CD4-positive, alpha-beta T cell treated with Interleukin-17A for 4 hours (primary cell): ENCODE measurements at regions not wholly inside any gene's neighbourhood (a gene's known extent, or its start where the extent isn't known, plus 50 kb on each side); places are given as distances from the start of the nearest gene placed in this dataset.
"Not testable (repeated sequence)": the region's sequence is repeated elsewhere in the genome, so short reads cannot be mapped to it uniquely, and the experiment has no call there.

Experiments used
- DNase-seq: peaks from one replicate; pipeline ENCODE4 v3.0.0-alpha.2; 2020; ENCODE audit warnings: mixed read lengths

GRCh38 chr6:9921366-9921765, 493.5 kb downstream of the TFAP2A start:
- DNase-seq: no peak

- DNase-seq: no peak
Measured at GRCh38 chr6:9914951-9915350, 499.9 kb downstream of the TFAP2A start.

DNA sequence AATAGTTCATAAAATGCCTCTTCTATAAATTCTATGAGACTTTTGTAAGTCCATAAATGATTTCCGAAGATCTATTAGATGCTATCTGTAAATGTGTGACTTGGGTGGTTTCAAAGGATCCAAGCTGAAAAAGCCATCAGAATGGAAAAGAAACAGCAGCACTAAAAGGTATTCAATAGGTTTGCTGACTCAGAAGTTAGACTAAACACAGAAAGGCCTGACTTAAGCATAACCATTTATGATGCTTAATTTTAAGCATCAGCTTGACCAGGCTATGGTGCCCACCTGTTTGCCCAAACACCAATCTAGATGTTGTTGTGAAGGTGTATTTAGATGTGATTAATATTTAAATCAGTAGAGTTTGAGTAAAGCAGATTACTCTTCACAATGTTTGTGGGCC, 513.5 kb downstream of the TFAP2A start:
- no peak for DNase-seq

DNA sequence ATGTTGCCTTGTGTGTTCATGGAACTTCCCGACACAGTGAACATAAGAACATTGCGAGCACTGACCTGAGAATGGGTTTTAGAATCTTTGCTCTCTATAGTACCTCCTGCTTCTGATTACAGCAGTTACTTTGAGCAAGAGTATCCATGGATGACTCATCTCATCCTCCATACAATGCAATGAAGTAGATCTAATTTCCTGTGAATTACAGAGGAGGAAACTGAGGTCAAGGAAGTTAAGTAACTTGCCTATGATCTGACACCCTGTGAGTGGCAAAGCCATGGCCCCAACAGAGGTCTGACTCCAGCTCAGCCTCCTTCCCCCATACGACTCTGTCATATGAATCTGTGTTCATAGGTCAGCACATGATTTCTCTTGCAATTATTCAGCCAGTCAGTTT, 518.1 kb downstream of the TFAP2A start:
- DNase-seq: no peak

- DNase-seq: no peak
Measured at GRCh38 chr6:9890893-9891292, 524.0 kb downstream of the TFAP2A start.

DNA sequence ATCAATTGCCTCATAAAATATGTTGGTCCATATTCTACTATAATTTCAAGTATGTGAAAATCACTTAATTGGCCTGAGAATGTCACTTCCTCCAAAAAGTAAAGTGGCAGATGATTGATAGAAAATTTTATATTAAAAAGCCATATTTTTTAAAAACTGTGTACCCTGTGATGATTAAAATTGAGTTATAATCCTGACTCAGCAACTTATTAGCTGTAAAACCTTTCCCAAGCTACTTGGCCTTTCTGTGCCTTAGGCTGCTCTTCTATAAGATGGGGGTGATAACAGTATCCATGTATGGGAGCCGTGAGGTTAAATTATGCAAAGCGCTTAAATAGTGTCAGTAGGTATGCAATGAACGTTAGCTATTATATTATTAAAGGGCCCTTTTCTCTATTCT, 524.4 kb downstream of the TFAP2A start:
- DNase-seq: no peak

GRCh38 chr6:9878535-9878934, 536.3 kb downstream of the TFAP2A start:
- DNase-seq: no peak

- DNase-seq: no peak
Measured at GRCh38 chr6:9875605-9876353, 539.1 kb downstream of the TFAP2A start.

DNA sequence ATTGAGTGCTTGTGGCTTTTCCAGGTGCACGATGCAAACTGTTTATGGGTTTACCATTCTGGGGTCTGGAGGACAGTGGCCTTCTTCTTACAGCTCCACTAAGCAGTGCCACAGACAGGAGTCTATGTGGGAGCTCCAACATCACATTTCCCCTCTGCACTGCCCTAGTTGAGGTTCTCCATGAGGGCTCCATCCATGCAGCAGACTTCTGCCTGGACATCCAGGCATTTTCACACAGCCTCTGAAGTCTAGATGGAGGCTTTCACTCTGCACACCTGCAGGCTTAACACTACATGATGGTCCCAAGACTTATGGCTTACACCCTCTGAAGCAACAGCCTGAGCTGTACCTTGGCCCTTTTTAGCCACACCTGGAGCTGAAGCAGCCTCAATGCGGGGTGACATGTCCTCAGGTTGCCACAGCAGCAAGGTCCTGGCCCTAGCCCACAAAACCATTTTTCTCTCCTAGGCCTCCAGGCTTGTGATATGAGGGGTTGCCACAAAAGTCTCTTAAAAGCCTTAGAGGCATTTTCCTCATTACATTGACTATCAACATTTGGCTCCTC, 552.2 kb downstream of the TFAP2A start:
- DNase-seq: no peak

GRCh38 chr6:9851541-9852380, 563.1 kb downstream of the TFAP2A start:
- no peak for DNase-seq

DNA sequence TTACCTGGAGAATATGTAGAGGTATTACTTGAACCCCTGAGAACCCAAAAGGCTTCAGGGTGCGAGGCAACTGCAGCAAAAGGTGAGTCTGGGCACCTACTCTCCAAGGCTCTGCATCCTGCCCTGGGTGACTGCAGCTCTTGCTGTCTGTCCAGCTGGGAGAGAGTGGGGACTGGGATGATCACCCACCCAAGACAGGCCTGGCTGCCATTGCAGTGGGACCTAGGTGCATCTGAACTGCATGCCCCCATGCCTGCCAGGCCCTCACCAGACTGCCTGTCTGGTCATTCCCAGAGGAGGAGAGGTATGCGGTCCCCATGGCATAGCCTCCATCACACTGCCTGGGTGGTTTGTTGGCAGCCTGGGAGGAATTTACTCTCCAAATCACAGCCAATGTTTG, 563.9 kb downstream of the TFAP2A start:
- no peak for DNase-seq

DNA sequence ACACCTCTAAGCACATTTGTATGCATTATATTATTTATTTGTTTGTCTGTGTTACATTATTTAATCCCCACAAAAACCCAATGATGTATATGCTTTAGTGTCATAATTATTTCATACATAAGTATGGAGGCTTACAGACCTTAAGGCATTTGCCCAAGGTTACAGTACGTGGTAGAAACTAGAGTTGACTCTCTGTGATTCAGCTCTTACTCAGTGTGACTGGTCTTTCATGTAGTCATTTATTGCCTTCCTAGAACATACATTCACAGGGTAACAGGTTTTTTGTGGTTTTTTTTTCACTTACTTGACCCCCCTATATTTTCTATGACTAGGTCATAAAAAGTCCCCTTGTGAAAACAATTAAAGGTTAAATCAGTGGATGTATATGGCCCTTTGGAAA, 566.8 kb downstream of the TFAP2A start:
- DNase-seq: no peak

GRCh38 chr6:9841886-9842725, 572.8 kb downstream of the TFAP2A start:
- no peak for DNase-seq

GRCh38 chr6:9834233-9834632, 580.6 kb downstream of the TFAP2A start:
- no peak for DNase-seq

GRCh38 chr6:9831783-9832182, 583.1 kb downstream of the TFAP2A start:
- DNase-seq: no peak

DNA sequence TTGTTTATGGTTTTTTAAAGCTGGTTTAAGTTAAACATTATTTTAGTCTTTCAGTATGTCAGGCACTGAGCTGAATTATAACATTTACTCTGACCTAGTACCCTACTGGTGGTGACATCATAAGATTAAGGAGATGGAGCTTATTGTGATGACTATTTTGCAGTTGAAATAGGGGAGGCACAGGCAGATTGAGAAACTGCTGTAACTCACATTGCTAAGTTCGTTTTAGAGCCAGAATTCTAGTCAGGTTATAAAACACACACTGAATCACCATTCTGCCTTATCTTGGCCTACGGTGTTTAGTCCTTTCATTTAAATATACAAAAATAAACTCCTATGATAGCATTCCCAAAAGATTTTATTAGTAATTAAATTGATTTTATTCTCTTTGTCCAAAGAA, 584.1 kb downstream of the TFAP2A start:
- no peak for DNase-seq

- DNase-seq: no peak
Measured at GRCh38 chr6:9825526-9825925, 589.3 kb downstream of the TFAP2A start.

DNA sequence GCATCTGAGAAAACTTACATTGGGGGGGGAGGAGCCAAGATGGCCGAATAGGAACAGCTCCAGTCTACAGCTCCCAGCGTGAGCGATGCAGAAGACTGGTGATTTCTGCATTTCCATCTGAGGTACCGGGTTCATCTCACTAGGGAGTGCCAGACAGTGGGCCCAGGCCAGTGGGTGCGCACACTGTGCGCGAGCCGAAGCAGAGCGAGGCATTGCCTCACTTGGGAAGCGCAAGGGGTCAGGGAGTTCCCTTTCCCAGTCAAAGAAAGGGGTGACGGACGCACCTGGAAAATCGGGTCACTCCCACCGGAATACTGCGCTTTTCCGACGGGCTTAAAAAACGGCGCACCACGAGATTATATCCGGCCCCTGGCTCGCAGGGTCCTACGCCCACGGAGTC, 604.1 kb downstream of the TFAP2A start:
- DNase-seq: not testable (repeated sequence)

DNA sequence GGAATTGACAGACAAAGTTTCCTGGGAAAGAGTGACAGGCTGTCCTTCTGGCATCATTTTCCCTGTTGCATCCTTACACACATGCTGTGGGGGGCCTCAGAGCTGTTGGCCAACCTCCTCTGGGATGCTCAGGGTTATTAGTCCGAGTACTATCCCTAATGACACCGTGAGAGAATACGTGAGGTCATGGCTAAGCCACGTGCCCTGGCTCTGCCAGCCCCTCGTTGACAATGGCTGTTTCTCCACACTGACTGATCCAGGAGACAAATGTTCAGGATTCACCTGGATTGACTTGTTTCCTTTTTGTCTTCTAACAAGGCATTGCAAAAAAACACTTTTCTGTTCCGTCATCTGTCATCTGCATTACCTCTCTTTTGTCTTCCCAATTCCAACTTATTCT, 604.6 kb downstream of the TFAP2A start:
- no peak for DNase-seq

DNA sequence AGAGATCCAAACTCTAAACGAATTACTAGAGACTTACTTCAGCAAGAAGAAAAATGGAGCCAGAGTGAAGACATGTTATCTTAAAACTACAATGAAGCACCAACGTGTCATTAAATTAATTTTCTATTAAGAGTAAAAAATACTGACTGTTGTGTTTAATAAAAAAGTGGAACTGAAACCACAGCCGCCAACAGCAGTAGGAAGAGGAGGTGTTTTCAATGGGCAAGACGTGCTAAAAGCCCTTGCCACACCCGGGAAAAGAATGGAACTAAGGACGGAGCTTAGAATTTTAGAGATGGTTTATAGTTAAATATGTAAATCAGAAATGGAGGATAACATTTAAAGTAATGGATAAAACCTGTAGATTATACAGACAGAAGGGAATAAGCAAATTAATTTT, 608.7 kb downstream of the TFAP2A start:
- no peak for DNase-seq

DNA sequence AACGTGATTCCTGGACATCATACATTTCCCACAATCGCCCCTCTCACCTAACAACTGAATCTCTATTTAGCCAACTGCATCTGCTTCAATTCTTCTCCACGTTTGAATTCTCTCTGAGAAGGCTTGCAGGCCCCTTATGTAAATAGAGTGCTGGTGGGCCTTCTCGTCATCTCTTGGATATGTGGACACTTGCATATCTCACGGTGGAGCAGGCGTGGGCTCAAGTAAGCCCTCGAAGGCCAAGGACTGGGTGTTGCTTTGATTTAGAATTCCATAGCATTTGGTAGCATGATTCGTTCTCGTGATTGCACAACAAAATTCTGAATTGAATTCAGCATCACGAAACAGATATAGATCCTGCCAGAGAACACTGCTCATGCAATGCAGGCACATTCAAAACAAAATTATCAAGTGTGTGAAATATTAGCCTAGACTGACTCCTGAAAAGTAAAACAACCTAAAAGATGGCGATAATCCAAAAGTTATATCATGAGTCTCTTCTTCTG, 613.6 kb downstream of the TFAP2A start:
- DNase-seq: no peak

- DNase-seq: no peak
Measured at GRCh38 chr6:9799582-9799981, 615.3 kb downstream of the TFAP2A start.

DNA sequence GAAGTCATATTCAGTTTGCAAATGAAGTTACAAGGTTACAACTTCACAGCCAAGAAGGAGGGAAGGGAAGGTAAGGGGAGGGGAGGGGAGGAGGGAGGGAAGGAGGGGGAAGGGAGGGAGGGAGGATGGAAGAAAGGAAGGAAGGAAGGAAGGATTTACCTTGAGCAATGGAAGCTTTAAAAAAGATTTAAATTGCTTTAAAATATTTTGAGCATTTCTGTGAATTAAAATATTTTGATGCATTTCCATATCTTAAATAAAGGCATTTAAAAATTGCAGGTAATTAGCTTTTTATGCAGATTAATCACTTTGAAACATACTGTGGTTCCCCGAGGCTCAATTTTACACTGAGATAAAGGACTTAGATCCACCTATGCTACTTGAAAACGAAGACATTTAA, 618.0 kb downstream of the TFAP2A start:
- no peak for DNase-seq
